Vagina (tissue), 2 donors: ENCODE measurements at regions not wholly inside any gene's neighbourhood (a gene's known extent, or its start where the extent isn't known, plus 50 kb on each side); places are given as distances from the start of the nearest gene placed in this dataset.

Experiments used
- DNase-seq, 2 donors: peaks; one replicate each; pipeline ENCODE4 v3.0.0-alpha.2; 2017; ENCODE audit errors: extremely low spot score in 2 of 2
- H3K27ac ChIP-seq: fragments of 200-600 bp; sonication (generic); one replicate; pipeline ENCODE4 v1.5.1; 2019
- H3K27me3 ChIP-seq: fragments of 200-600 bp; sonication (generic); one replicate; pipeline ENCODE4 v1.5.1; 2019
- H3K36me3 ChIP-seq, 2 donors: fragments of 200-600 bp; sonication (generic); one replicate each; pipeline ENCODE4 v1.5.1; 2017 to 2019
- H3K4me1 ChIP-seq: fragments of 200-600 bp; sonication (generic); one replicate; pipeline ENCODE4 v1.5.1; 2019
- H3K4me3 ChIP-seq, 2 donors: fragments of 200-600 bp; sonication (generic); 1 replicate in 1 of 2; 2 replicates in 1 of 2; pipeline ENCODE4 v1.5.1; 2016 to 2019
- H3K9me3 ChIP-seq: fragments of 200-600 bp; sonication (generic); one replicate; pipeline ENCODE4 v1.5.1; 2019
- POLR2A ChIP-seq, 2 donors: fragments of 450-650 bp; IDR thresholded peaks; one replicate each; pipeline ENCODE4 v1.6.1; 2017; ENCODE audit warnings: antibody characterized with exemption in 2 of 2, mild to moderate bottlenecking in 2 of 2, moderate library complexity in 2 of 2
- POLR2AphosphoS5 ChIP-seq, 2 donors: sonication (generic); formaldehyde crosslinking; IDR thresholded peaks; one replicate each; pipeline ENCODE4 v1.9.0; 2017; ENCODE audit warnings: antibody characterized with exemption in 2 of 2, mild to moderate bottlenecking in 2 of 2, low read depth in 1 of 2; ENCODE audit not compliant: insufficient read depth in 1 of 2
- intact Hi-C: fragments of 100-400 bp; cut with DNase I; formaldehyde crosslinking; loops from one replicate; pipeline ENCODE4 v1.15.1; 2023
- TF ChIP-seq, protein P1 (sequence below), 3 experiments: fragments of 450-650 bp in 2 of 3; fragments of 200-600 bp in 1 of 3; sonication (generic) in 1 of 3; IDR thresholded peaks; one replicate each; pipeline ENCODE4 v1.5.1; 2017 to 2019; ENCODE audit warnings: antibody characterized with exemption in 3 of 3, mild to moderate bottlenecking in 2 of 3, moderate library complexity in 2 of 3

DNA sequence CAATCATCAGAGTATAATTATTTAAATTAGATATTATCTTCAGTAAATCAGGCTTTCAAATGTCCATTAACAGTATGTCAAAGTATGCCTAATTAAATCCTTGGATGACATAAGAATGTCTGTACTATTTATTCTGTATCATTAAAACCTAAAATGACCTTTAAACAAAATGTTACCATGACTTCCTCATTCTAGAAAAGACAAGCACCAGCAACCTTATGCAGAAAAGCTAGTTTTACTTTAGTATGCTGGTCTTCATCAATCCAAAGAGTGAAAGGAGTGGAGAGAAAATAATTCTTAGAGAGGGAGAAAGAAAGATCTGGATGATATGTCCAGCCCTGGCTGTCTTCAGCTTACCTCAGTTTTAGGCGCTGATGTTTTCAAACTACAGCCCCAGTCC lies 140.1 kb upstream of the UBE2E2 start:
- DNase-seq: no peak
- no peaks in the 10 kb centered on the region for H3K27me3 ChIP-seq
- no peaks in the 10 kb centered on the region for H3K36me3 ChIP-seq
- intact Hi-C loops: no loop called here
- no peak overlapping the region for H3K27ac ChIP-seq
- H3K4me3 ChIP-seq: no peak overlapping the region
- no peaks in the 10 kb centered on the region for H3K4me1 ChIP-seq
- TF ChIP-seq POLR2A (IDR thresholded peaks at IDR 0.05): no peak
- TF ChIP-seq, protein P1, sequence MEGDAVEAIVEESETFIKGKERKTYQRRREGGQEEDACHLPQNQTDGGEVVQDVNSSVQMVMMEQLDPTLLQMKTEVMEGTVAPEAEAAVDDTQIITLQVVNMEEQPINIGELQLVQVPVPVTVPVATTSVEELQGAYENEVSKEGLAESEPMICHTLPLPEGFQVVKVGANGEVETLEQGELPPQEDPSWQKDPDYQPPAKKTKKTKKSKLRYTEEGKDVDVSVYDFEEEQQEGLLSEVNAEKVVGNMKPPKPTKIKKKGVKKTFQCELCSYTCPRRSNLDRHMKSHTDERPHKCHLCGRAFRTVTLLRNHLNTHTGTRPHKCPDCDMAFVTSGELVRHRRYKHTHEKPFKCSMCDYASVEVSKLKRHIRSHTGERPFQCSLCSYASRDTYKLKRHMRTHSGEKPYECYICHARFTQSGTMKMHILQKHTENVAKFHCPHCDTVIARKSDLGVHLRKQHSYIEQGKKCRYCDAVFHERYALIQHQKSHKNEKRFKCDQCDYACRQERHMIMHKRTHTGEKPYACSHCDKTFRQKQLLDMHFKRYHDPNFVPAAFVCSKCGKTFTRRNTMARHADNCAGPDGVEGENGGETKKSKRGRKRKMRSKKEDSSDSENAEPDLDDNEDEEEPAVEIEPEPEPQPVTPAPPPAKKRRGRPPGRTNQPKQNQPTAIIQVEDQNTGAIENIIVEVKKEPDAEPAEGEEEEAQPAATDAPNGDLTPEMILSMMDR (IDR thresholded peaks at IDR 0.05): no peak
- TF ChIP-seq POLR2AphosphoS5 (IDR thresholded peaks at IDR 0.05; ENCODE audit: insufficient read depth in 1 of 2, low read depth in 1 of 2): no peak
- no peaks in the 10 kb centered on the region for H3K9me3 ChIP-seq

DNA sequence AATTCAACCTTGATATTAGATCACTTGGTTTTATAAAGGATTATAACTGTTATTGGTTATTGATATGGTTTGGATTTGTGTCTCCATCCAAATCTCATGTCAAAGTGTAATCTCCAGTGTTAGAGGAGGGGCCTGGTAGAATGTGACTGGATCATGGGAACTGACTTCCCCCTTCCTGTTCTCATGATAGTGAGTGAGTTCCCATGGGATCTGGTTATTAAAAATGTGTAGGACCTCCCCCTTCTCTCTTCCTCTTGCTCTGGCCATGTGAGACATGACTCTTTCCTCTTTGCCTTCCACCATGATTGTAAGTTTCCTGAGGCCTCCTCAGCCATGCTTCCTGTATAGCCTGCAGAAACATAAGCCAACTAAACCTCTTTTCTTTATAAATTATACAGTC lies 136.0 kb upstream of the UBE2E2 start:
- Histone ChIP-seq H3K27me3 (no peaks in the 10 kb centered on the region), H3K27ac (no peak overlapping the region), H3K36me3 (no peaks in the 10 kb centered on the region), H3K9me3 (no peaks in the 10 kb centered on the region), H3K4me1 (no peaks in the 10 kb centered on the region), H3K4me3 (no peak overlapping the region)
- intact Hi-C loops: loop anchor here (5.0 kb wide), 1 partner anchor 1390 kb away; no protein-coding TSS in a partner anchor
- DNase-seq: no peak
- TF ChIP-seq POLR2A (IDR thresholded peaks at IDR 0.05) (no peak), POLR2AphosphoS5 (IDR thresholded peaks at IDR 0.05; ENCODE audit: insufficient read depth in 1 of 2, low read depth in 1 of 2) (no peak)
- TF ChIP-seq, protein P1 (IDR thresholded peaks at IDR 0.05): no peak

DNA sequence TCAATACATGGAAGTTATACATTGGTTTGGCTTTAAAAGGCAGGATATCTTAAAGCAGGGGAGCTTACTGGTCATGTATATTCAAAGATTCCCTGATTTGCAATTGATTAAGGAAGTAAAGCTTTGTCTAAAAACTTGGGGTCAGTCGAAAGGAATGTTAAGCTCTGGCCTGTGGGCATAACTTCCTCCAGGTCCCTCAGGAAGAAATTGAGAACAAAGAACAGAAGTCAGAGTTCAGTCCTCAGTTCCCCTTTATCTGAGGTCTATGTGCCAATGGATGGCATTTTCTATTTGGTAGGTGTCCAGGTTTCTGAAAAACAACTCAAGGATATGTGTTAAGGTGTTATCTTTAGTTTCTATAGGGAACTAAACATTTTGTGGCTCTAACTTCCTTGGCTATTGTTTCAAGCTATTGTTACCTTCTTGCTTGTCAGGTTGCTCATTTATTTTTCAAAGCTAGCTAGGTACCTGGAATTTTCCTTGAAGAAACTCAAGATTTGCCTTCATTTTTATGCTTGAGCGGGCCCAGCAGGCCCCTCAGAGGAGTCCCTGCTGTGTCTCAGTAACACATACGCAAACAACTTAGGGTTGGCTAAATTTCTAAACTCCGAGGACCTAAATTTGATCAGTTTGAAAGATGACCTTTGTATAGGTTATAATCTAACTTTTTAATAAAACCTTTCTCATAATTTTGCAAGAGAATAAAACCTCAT lies 135.0 kb upstream of the UBE2E2 start:
- intact Hi-C loops: loop anchor here (5.0 kb wide), 1 partner anchor 1389 kb away; no protein-coding TSS in a partner anchor
- Histone ChIP-seq H3K27ac (no peak overlapping the region), H3K36me3 (no peaks in the 10 kb centered on the region), H3K9me3 (no peaks in the 10 kb centered on the region), H3K27me3 (no peaks in the 10 kb centered on the region), H3K4me1 (no peaks in the 10 kb centered on the region), H3K4me3 (no peak overlapping the region)
- no peak for DNase-seq
- TF ChIP-seq POLR2A (IDR thresholded peaks at IDR 0.05) (no peak), POLR2AphosphoS5 (IDR thresholded peaks at IDR 0.05; ENCODE audit: insufficient read depth in 1 of 2, low read depth in 1 of 2) (no peak)
- TF ChIP-seq, protein P1 (IDR thresholded peaks at IDR 0.05): no peak

DNA sequence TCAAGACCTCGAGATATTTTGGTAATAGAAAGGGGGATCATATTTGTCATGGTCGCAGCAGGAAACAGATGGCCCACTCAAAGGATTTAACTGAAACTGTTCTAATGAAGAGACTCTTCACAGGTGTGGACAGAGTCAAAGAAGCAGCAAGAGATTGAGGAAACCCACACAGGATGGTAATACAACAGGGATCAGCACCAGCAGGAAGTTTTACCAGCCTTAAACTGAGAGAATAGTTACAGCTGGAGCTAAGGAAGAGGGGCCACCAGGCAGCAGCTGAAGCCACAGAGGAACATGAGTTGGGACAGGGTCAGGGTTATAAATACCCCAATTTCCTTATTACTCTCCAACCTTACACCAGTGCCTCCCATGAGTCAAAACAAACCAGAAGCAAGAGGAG lies 131.8 kb upstream of the UBE2E2 start:
- intact Hi-C loops: no loop called here
- DNase-seq: no peak
- no peak overlapping the region for H3K27ac ChIP-seq

DNA sequence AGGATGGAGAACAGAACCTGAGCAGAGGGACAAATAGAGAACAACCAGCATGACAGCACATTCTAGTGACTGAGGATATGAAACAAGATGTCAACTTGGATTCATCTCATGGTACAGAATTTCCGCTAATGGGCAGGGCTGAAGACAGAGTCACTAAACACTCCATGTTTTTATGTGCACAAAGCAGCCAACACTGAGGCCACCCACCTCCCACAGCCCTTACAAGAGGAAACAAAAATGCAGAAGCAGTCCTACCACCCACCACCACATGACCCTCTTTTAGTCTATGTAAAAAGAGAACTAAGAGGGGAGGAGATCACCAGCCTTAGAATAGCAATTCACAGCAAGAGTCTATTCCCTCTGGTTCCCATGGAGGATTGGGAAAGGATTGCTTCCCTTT lies 131.4 kb upstream of the UBE2E2 start:
- intact Hi-C loops: no loop called here
- H3K27me3 ChIP-seq: no peaks in the 10 kb centered on the region
- no peaks in the 10 kb centered on the region for H3K4me1 ChIP-seq
- H3K36me3 ChIP-seq: no peaks in the 10 kb centered on the region
- no peak for DNase-seq
- TF ChIP-seq POLR2AphosphoS5 (IDR thresholded peaks at IDR 0.05; ENCODE audit: insufficient read depth in 1 of 2, low read depth in 1 of 2) (no peak), POLR2A (IDR thresholded peaks at IDR 0.05) (no peak)
- TF ChIP-seq, protein P1 (IDR thresholded peaks at IDR 0.05): no peak
- H3K4me3 ChIP-seq: no peak overlapping the region
- H3K9me3 ChIP-seq: no peaks in the 10 kb centered on the region
- H3K27ac ChIP-seq: no peak overlapping the region

More for the DNA sequence above, 131.8 kb upstream of the UBE2E2 start:
- H3K36me3 ChIP-seq: no peaks in the 10 kb centered on the region
- no peaks in the 10 kb centered on the region for H3K27me3 ChIP-seq
- H3K4me3 ChIP-seq: no peak overlapping the region
- TF ChIP-seq POLR2AphosphoS5 (IDR thresholded peaks at IDR 0.05; ENCODE audit: insufficient read depth in 1 of 2, low read depth in 1 of 2) (no peak), POLR2A (IDR thresholded peaks at IDR 0.05) (no peak)
- TF ChIP-seq, protein P1 (IDR thresholded peaks at IDR 0.05): no peak
- H3K4me1 ChIP-seq: no peaks in the 10 kb centered on the region
- no peaks in the 10 kb centered on the region for H3K9me3 ChIP-seq
